Neural progenitor cell (in vitro differentiated cells): ENCODE measurements at regions not wholly inside any gene's neighbourhood (a gene's known extent, or its start where the extent isn't known, plus 50 kb on each side); places are given as distances from the start of the nearest gene placed in this dataset.

Experiments
- CTCF ChIP-seq: fragments of 200-600 bp; sonication (generic); IDR thresholded peaks from 2 replicates; pipeline ENCODE4 v1.5.1; 2017; ENCODE audit warnings: antibody characterized with exemption, mild to moderate bottlenecking
- EZH2phosphoT487 ChIP-seq: fragments of 200-600 bp; sonication (generic); IDR thresholded peaks from 2 replicates; pipeline ENCODE4 v1.6.1; 2017; ENCODE audit warnings: antibody characterized with exemption

GRCh38 chr1:212212906-212213305 is 72.3 kb upstream of the PPP2R5A start:
- TF ChIP-seq CTCF, result no peak
- no peak for TF ChIP-seq EZH2phosphoT487
